WTC11 (cell line): ENCODE measurements at regions not wholly inside any gene's neighbourhood (a gene's known extent, or its start where the extent isn't known, plus 50 kb on each side); places are given as distances from the start of the nearest gene placed in this dataset.

Experiments used
- ATAC-seq: fragments of 200-7000 bp; cut with Tn5 transposase; 2 replicates; pipeline ENCODE4 v1.10.0; 2021; ENCODE audit warnings: mild to moderate bottlenecking, moderate library complexity
- CTCF ChIA-PET: fragments of 300-600 bp; sonication (Branson Sonifier 250); formaldehyde crosslinking; loops from one replicate; lab custom pipeline; 2021; ENCODE audit warnings: antibody characterized with exemption; lab: Charles Lee
- POLR2A ChIA-PET: fragments of 350-600 bp; sonication (Branson Sonifier 250); formaldehyde crosslinking; loops from one replicate; lab custom pipeline; 2021; ENCODE audit warnings: antibody characterized with exemption; lab: Charles Lee
- DNase-seq: peaks from one replicate; pipeline ENCODE4 v3.0.0; 2021; ENCODE audit warnings: low spot score
- H3K27ac Mint-ChIP-seq: 2 replicates; pipeline ENCODE4 v1.8.0; 2021; ENCODE audit warnings: mixed read lengths
- H3K27me3 Mint-ChIP-seq: 2 replicates; pipeline ENCODE4 v1.8.0; 2021; ENCODE audit warnings: low read depth, mild to moderate bottlenecking, moderate library complexity, mixed read lengths
- H3K36me3 Mint-ChIP-seq: 2 replicates; pipeline ENCODE4 v1.8.0; 2021; ENCODE audit warnings: mixed read lengths
- H3K4me1 Mint-ChIP-seq: 2 replicates; pipeline ENCODE4 v1.8.0; 2022; ENCODE audit warnings: mixed read lengths
- H3K4me3 Mint-ChIP-seq: 2 replicates; pipeline ENCODE4 v1.8.0; 2021; ENCODE audit warnings: mild to moderate bottlenecking, moderate library complexity, mixed read lengths
- H3K9me3 Mint-ChIP-seq: 2 replicates; pipeline ENCODE4 v1.8.0; 2021; ENCODE audit warnings: mixed read lengths
- CBFB ChIP-seq: sonication (generic); formaldehyde crosslinking; IDR thresholded peaks from 2 replicates; pipeline ENCODE4 v1.8.1; 2022; ENCODE audit warnings: mild to moderate bottlenecking, low read depth, missing genetic modification reagents
- FOXP1 ChIP-seq: sonication (generic); formaldehyde crosslinking; IDR thresholded peaks from 2 replicates; pipeline ENCODE4 v1.8.0; 2022; ENCODE audit warnings: missing genetic modification reagents, mild to moderate bottlenecking, moderate library complexity, borderline replicate concordance
- NR2C2 ChIP-seq: sonication (generic); formaldehyde crosslinking; IDR thresholded peaks from 2 replicates; pipeline ENCODE4 v1.8.0; 2022; ENCODE audit warnings: mild to moderate bottlenecking, missing genetic modification reagents
- TF ChIP-seq, protein P1 (sequence below): sonication (generic); formaldehyde crosslinking; IDR thresholded peaks from 2 replicates; pipeline ENCODE4 v1.8.1; 2023; ENCODE audit warnings: mild to moderate bottlenecking, missing genetic modification reagents
- TF ChIP-seq, protein P2 (sequence below): sonication (generic); formaldehyde crosslinking; IDR thresholded peaks from 2 replicates; pipeline ENCODE4 v1.8.1; 2022; ENCODE audit warnings: missing genetic modification reagents, borderline replicate concordance
- TF ChIP-seq, protein P3 (sequence below): fragments of 200-600 bp; IDR thresholded peaks from 2 replicates; pipeline ENCODE4 v1.8.0; 2022; ENCODE audit warnings: antibody characterized with exemption
- TF ChIP-seq, protein P4 (sequence below): sonication (generic); formaldehyde crosslinking; IDR thresholded peaks from 2 replicates; pipeline ENCODE4 v1.8.0; 2022; ENCODE audit warnings: mild to moderate bottlenecking, missing genetic modification reagents
- TF ChIP-seq, protein P5 (sequence below): sonication (generic); formaldehyde crosslinking; IDR thresholded peaks from 2 replicates; pipeline ENCODE4 v1.8.1; 2023; ENCODE audit warnings: mild to moderate bottlenecking, moderate library complexity, missing genetic modification reagents
- TF ChIP-seq, protein P6 (sequence below): sonication (generic); formaldehyde crosslinking; conservative IDR thresholded peaks from 2 replicates; pipeline ENCODE4 v1.8.1; 2022; ENCODE audit warnings: mild to moderate bottlenecking, missing genetic modification reagents
- TF ChIP-seq, protein P7 (sequence below): sonication (generic); formaldehyde crosslinking; IDR thresholded peaks from 2 replicates; pipeline ENCODE4 v1.8.1; 2022; ENCODE audit warnings: mild to moderate bottlenecking, missing genetic modification reagents, moderate library complexity, borderline replicate concordance

DNA sequence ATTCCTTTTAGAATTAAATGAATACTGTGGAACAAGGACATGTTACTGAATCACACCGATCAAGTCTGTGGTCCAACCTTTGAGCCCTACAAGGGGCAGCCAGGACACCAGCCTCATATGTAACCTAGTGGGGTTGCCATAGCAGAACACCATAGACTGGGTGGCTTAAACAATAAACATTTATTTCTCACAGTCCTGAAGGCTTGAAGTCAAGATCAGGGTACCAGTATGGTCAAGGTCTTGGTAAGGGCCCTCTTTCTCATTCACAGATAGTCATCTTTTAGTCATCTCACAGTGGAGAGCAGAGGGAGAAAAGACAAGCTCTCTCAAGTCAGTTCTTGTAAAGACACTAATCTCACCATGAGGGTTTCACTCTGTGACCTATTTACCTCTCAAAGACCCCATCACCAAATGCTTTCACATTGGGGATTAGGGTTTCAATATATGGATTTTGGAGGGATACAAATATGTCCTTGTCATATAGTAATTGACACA is 422.5 kb downstream of the GADD45G start:
- Mint-ChIP-seq H3K4me3 (no peak overlapping the region), H3K36me3 (no peaks in the 10 kb centered on the region), H3K4me1 (peaks cover 48% of the 10 kb centered on the region), H3K27ac (no peak overlapping the region), H3K27me3 (no peaks in the 10 kb centered on the region; the same call in 1 of the 2 replicates), H3K9me3 (peaks cover 5% of the 10 kb centered on the region; the same call in 1 of the 2 replicates)
- ChIA-PET POLR2A (no interaction called here), CTCF (no interaction called here)
- TF ChIP-seq, protein P1, sequence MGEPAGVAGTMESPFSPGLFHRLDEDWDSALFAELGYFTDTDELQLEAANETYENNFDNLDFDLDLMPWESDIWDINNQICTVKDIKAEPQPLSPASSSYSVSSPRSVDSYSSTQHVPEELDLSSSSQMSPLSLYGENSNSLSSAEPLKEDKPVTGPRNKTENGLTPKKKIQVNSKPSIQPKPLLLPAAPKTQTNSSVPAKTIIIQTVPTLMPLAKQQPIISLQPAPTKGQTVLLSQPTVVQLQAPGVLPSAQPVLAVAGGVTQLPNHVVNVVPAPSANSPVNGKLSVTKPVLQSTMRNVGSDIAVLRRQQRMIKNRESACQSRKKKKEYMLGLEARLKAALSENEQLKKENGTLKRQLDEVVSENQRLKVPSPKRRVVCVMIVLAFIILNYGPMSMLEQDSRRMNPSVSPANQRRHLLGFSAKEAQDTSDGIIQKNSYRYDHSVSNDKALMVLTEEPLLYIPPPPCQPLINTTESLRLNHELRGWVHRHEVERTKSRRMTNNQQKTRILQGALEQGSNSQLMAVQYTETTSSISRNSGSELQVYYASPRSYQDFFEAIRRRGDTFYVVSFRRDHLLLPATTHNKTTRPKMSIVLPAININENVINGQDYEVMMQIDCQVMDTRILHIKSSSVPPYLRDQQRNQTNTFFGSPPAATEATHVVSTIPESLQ (CRISPR knock-in tag) = no peak
- DNase-seq (no peak), ATAC-seq (0 out of 2 replicates have a peak, but pooled peaks have one; percentile 25)

DNA sequence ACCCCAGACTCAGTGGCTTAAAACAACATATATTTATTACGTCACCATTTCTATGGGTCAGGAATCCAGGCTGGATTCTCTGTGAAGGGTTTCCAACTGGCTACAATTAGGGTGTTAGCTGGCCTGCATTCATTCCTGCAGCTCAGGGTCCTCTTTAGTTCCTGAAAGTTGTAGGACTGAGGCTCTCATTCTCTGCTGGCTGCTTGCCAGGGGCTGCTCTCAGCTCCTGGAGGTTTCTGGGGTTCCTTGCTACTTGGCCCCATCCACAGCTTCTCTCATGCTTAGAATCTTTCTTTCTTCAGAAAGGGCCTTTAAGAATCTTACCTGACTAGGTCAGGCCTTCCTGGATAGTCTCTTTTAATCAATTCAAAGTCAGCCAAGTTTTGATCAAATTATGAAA is 424.6 kb downstream of the GADD45G start:
- Mint-ChIP-seq H3K36me3 (no peaks in the 10 kb centered on the region), H3K4me3 (no peak overlapping the region), H3K4me1 (peaks cover 63% of the 10 kb centered on the region), H3K27me3 (no peaks in the 10 kb centered on the region; the same call in none of the 2 replicates), H3K27ac (no peak overlapping the region), H3K9me3 (no peaks in the 10 kb centered on the region)
- ChIA-PET CTCF (interaction anchor here (1.0 kb wide), 1 partner anchor 431 kb away, joined by 3 read pairs; no protein-coding TSS in a partner anchor), POLR2A (no interaction called here)
- ATAC-seq (no peak), DNase-seq (no peak)
- TF ChIP-seq, protein P2, sequence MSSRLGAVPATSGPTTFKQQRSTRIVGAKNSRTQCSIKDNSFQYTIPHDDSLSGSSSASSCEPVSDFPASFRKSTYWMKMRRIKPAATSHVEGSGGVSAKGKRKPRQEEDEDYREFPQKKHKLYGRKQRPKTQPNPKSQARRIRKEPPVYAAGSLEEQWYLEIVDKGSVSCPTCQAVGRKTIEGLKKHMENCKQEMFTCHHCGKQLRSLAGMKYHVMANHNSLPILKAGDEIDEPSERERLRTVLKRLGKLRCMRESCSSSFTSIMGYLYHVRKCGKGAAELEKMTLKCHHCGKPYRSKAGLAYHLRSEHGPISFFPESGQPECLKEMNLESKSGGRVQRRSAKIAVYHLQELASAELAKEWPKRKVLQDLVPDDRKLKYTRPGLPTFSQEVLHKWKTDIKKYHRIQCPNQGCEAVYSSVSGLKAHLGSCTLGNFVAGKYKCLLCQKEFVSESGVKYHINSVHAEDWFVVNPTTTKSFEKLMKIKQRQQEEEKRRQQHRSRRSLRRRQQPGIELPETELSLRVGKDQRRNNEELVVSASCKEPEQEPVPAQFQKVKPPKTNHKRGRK (CRISPR knock-in tag) = no peak
- TF ChIP-seq FOXP1 (no peak), CBFB (CRISPR knock-in tag) (no peak), NR2C2 (CRISPR knock-in tag) (no peak)

DNA sequence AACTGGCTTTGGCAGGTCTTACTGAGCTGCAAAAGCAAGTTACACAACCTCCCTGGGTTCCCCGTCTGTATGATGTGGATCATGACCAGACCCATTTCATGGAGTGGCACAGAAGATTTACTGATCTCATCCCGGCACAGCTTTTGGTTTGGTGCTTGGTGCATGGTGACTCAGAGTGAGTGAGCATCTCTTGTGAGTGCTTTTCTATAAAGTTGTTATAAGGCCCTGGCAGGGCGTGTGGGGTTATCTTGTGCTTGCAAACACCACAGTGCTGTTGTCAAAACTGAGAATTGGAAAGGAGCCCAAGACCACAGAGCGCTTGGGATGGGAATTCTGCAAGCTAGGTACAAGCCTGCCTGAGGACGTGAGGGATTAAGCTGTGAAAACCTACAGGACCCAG is 425.2 kb downstream of the GADD45G start:
- DNase-seq (no peak), ATAC-seq (no peak)
- Mint-ChIP-seq H3K9me3 (no peaks in the 10 kb centered on the region), H3K4me3 (no peak overlapping the region), H3K27me3 (no peaks in the 10 kb centered on the region; the same call in none of the 2 replicates), H3K36me3 (no peaks in the 10 kb centered on the region), H3K27ac (no peak overlapping the region), H3K4me1 (peaks cover 67% of the 10 kb centered on the region)
- ChIA-PET POLR2A (no interaction called here), CTCF (interaction anchor here (1.0 kb wide), 1 partner anchor 432 kb away, joined by 3 read pairs; no protein-coding TSS in a partner anchor)
- TF ChIP-seq, protein P3, sequence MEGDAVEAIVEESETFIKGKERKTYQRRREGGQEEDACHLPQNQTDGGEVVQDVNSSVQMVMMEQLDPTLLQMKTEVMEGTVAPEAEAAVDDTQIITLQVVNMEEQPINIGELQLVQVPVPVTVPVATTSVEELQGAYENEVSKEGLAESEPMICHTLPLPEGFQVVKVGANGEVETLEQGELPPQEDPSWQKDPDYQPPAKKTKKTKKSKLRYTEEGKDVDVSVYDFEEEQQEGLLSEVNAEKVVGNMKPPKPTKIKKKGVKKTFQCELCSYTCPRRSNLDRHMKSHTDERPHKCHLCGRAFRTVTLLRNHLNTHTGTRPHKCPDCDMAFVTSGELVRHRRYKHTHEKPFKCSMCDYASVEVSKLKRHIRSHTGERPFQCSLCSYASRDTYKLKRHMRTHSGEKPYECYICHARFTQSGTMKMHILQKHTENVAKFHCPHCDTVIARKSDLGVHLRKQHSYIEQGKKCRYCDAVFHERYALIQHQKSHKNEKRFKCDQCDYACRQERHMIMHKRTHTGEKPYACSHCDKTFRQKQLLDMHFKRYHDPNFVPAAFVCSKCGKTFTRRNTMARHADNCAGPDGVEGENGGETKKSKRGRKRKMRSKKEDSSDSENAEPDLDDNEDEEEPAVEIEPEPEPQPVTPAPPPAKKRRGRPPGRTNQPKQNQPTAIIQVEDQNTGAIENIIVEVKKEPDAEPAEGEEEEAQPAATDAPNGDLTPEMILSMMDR = no peak
- TF ChIP-seq, protein P4, sequence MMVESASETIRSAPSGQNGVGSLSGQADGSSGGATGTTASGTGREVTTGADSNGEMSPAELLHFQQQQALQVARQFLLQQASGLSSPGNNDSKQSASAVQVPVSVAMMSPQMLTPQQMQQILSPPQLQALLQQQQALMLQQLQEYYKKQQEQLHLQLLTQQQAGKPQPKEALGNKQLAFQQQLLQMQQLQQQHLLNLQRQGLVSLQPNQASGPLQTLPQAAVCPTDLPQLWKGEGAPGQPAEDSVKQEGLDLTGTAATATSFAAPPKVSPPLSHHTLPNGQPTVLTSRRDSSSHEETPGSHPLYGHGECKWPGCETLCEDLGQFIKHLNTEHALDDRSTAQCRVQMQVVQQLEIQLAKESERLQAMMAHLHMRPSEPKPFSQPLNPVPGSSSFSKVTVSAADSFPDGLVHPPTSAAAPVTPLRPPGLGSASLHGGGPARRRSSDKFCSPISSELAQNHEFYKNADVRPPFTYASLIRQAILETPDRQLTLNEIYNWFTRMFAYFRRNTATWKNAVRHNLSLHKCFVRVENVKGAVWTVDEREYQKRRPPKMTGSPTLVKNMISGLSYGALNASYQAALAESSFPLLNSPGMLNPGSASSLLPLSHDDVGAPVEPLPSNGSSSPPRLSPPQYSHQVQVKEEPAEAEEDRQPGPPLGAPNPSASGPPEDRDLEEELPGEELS = no peak
- TF ChIP-seq, protein P5, sequence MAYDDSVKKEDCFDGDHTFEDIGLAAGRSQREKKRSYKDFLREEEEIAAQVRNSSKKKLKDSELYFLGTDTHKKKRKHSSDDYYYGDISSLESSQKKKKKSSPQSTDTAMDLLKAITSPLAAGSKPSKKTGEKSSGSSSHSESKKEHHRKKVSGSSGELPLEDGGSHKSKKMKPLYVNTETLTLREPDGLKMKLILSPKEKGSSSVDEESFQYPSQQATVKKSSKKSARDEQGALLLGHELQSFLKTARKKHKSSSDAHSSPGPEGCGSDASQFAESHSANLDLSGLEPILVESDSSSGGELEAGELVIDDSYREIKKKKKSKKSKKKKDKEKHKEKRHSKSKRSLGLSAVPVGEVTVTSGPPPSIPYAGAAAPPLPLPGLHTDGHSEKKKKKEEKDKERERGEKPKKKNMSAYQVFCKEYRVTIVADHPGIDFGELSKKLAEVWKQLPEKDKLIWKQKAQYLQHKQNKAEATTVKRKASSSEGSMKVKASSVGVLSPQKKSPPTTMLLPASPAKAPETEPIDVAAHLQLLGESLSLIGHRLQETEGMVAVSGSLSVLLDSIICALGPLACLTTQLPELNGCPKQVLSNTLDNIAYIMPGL (CRISPR knock-in tag) = no peak
- TF ChIP-seq, protein P6, sequence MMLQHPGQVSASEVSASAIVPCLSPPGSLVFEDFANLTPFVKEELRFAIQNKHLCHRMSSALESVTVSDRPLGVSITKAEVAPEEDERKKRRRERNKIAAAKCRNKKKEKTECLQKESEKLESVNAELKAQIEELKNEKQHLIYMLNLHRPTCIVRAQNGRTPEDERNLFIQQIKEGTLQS = no peak
- TF ChIP-seq, protein P7, sequence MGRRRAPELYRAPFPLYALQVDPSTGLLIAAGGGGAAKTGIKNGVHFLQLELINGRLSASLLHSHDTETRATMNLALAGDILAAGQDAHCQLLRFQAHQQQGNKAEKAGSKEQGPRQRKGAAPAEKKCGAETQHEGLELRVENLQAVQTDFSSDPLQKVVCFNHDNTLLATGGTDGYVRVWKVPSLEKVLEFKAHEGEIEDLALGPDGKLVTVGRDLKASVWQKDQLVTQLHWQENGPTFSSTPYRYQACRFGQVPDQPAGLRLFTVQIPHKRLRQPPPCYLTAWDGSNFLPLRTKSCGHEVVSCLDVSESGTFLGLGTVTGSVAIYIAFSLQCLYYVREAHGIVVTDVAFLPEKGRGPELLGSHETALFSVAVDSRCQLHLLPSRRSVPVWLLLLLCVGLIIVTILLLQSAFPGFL (CRISPR knock-in tag) = no peak
